Colon (tissue), 2 donors: ENCODE measurements at regions not wholly inside any gene's neighbourhood (a gene's known extent, or its start where the extent isn't known, plus 50 kb on each side); places are given as distances from the start of the nearest gene placed in this dataset.
"Not testable (repeated sequence)": the region's sequence is repeated elsewhere in the genome, so short reads cannot be mapped to it uniquely, and the experiment has no call there.

Experiments used
- FAIRE-seq: peaks from 2 replicates; lab custom pipeline; 2012; peaks lifted over from hg19 to GRCh38; lab: Jason Lieb, UNC
- donor health status: control.
- donor health status: control.

GRCh38 chr1:96427616-96428015 is 294.0 kb upstream of the PTBP2 start:
- no peak for FAIRE-seq

GRCh38 chr1:96445302-96445701 is 276.3 kb upstream of the PTBP2 start:
- FAIRE-seq = no peak

- no peak for FAIRE-seq
These were observed 257.5 kb upstream of the PTBP2 start for GRCh38 chr1:96464066-96464465.

GRCh38 chr1:96464522-96464921 is 257.1 kb upstream of the PTBP2 start:
- FAIRE-seq = no peak

GRCh38 chr1:96464991-96465390 is 256.6 kb upstream of the PTBP2 start:
- no peak for FAIRE-seq

- no peak for FAIRE-seq
These were observed 256.1 kb upstream of the PTBP2 start for GRCh38 chr1:96465441-96465840.

- FAIRE-seq = no peak
These were observed 254.7 kb upstream of the PTBP2 start for GRCh38 chr1:96466842-96467241.

GRCh38 chr1:96469726-96470125 is 251.9 kb upstream of the PTBP2 start:
- not testable (repeated sequence) for FAIRE-seq

GRCh38 chr1:96472471-96472870 is 249.1 kb upstream of the PTBP2 start:
- FAIRE-seq = no peak

GRCh38 chr1:96473791-96474434 is 247.7 kb upstream of the PTBP2 start:
- no peak for FAIRE-seq

GRCh38 chr1:96474985-96475743 is 246.4 kb upstream of the PTBP2 start:
- no peak for FAIRE-seq

GRCh38 chr1:96475903-96476302 is 245.7 kb upstream of the PTBP2 start:
- no peak for FAIRE-seq

- FAIRE-seq = no peak
These were observed 243.4 kb upstream of the PTBP2 start for GRCh38 chr1:96478228-96478627.

GRCh38 chr1:96481409-96481808 is 240.2 kb upstream of the PTBP2 start:
- FAIRE-seq = no peak

GRCh38 chr1:96482616-96483015 is 239.0 kb upstream of the PTBP2 start:
- FAIRE-seq = no peak

GRCh38 chr1:96487394-96487793 is 234.2 kb upstream of the PTBP2 start:
- no peak for FAIRE-seq

GRCh38 chr1:96487971-96488370 is 233.6 kb upstream of the PTBP2 start:
- no peak for FAIRE-seq

- no peak for FAIRE-seq
These were observed 232.8 kb upstream of the PTBP2 start for GRCh38 chr1:96488777-96489176.

- FAIRE-seq = no peak
These were observed 229.3 kb upstream of the PTBP2 start for GRCh38 chr1:96492236-96492635.

GRCh38 chr1:96498744-96499340 is 222.7 kb upstream of the PTBP2 start:
- FAIRE-seq = no peak

GRCh38 chr1:96508233-96508632 is 213.4 kb upstream of the PTBP2 start:
- FAIRE-seq = no peak

- no peak for FAIRE-seq
These were observed 212.2 kb upstream of the PTBP2 start for GRCh38 chr1:96509339-96509738.

GRCh38 chr1:96509951-96510350 is 211.6 kb upstream of the PTBP2 start:
- FAIRE-seq = no peak

GRCh38 chr1:96510391-96510790 is 211.2 kb upstream of the PTBP2 start:
- FAIRE-seq = no peak
